ENCODE measurements at regions not wholly inside any gene's neighbourhood (a gene's known extent, or its start where the extent isn't known, plus 50 kb on each side); places are given as distances from the start of the nearest gene placed in this dataset.

GRCh38 chr18:27298214-27298804, 113.2 kb upstream of the CHST9 start:
- TF ChIP-seq CTCF (IDR thresholded peaks at IDR 0.05), result peak in 1 of 4 experiments; percentile 6
- no peak for TF ChIP-seq POLR2A (IDR thresholded peaks at IDR 0.05)

Measured in uterus (tissue), 2 donors.